ENCODE measurements at regions not wholly inside any gene's neighbourhood (a gene's known extent, or its start where the extent isn't known, plus 50 kb on each side); places are given as distances from the start of the nearest gene placed in this dataset.

DNA sequence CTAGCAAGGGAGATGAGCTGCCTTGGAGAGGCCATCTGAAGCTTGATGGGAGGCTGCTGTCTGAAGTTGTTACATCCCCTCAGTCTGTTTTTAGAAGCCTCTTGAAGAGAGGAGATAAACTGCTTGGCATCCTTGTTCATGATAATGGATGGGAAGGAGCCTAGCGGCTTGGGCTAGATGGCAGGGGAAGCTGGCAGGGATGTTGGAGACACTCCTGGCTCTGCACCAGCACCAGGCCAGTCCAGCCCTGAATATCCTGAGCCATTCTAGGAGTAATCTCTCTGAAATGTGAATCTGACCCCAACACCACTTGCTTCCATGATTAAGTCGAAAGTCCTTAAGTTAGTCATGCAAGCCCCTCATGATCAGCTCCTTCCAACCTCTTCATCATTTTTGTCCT is 310.5 kb downstream of the NSG2 start:
- Histone ChIP-seq H2AFZ (ENCODE audit: low read length) (no peak overlapping the region), H3K23ac (ENCODE audit: insufficient read length) (no peak overlapping the region), H3K4me2 (ENCODE audit: insufficient read depth in 1 of 2, low read depth in 2 of 2, low read length in 2 of 2) (no peak overlapping the region), H3K36me3 (ENCODE audit: control insufficient read depth in 2 of 4, insufficient read depth in 4 of 4, low read length in 3 of 4) (no peaks in the 10 kb centered on the region), H3K14ac (ENCODE audit: insufficient read length) (no peak overlapping the region), H3K4me3 (ENCODE audit: extremely low read depth in 1 of 4, insufficient read depth in 2 of 4, low read depth in 3 of 4, low read length in 4 of 4) (no peak overlapping the region), H2BK20ac (ENCODE audit: low read length) (no peak overlapping the region), H3K27me3 (replicated peaks in 1 of 4; ENCODE audit: control insufficient read depth in 3 of 4, extremely low read depth in 1 of 4, insufficient read depth in 3 of 4, low read length in 3 of 4) (no peaks in the 10 kb centered on the region; a peak in 1 of 7 replicates), H3K9ac (replicated peaks in 1 of 4; ENCODE audit: extremely low read depth in 1 of 4, low read depth in 3 of 4, low read length in 3 of 4) (no peak overlapping the region), H4K20me1 (replicated peaks in 1 of 2; ENCODE audit: control insufficient read depth in 1 of 2, insufficient read depth in 2 of 2, low read length in 2 of 2) (no peaks in the 10 kb centered on the region), H2AK5ac (ENCODE audit: low read depth, low read length) (no peak overlapping the region), H3K23me2 (ENCODE audit: low read depth, low read length) (no peaks in the 10 kb centered on the region), H4K8ac (ENCODE audit: extremely low read depth, insufficient read depth, low read length) (no peak overlapping the region), H2BK120ac (replicated peaks; ENCODE audit: low read depth, low read length) (no peak overlapping the region), H2BK15ac (ENCODE audit: low read length) (no peak overlapping the region), H3K27ac (ENCODE audit: low read depth, low read length) (no peak overlapping the region), H3K79me2 (ENCODE audit: control insufficient read depth in 1 of 2, insufficient read depth in 2 of 2, low read length in 2 of 2) (no peaks in the 10 kb centered on the region), H4K5ac (ENCODE audit: insufficient read length, low read depth, low read length) (no peak overlapping the region), H3K4ac (replicated peaks; ENCODE audit: insufficient read length, low read depth, low read length) (no peak overlapping the region), H3K18ac (ENCODE audit: extremely low read depth, low read length) (no peak overlapping the region), H3K56ac (replicated peaks; ENCODE audit: insufficient read length, low read depth, low read length) (no peak overlapping the region), H3K9me3 (ENCODE audit: insufficient read depth in 2 of 2, low read depth in 1 of 2, low read length in 1 of 2) (no peaks in the 10 kb centered on the region), H2BK12ac (ENCODE audit: low read depth, low read length) (no peak overlapping the region), H2BK5ac (ENCODE audit: low read depth, low read length) (no peak overlapping the region), H3K4me1 (replicated peaks in 1 of 4; ENCODE audit: control insufficient read depth in 3 of 4, insufficient read depth in 4 of 4, low read length in 3 of 4) (no peaks in the 10 kb centered on the region), H3K79me1 (ENCODE audit: low read depth, low read length) (no peaks in the 10 kb centered on the region), H4K91ac (replicated peaks; ENCODE audit: insufficient read length, low read length) (no peak overlapping the region)
- DNase-seq (ENCODE audit: low read depth in 1 of 2, low spot score in 2 of 2): no peak
- FAIRE-seq: no peak
- POLR2A ChIA-PET (ENCODE audit: partially characterized antibody): no interaction called here
- CTCF ChIA-PET (ENCODE audit: partially characterized antibody): interaction anchor here (0.7 to 1.3 kb wide), 2 partner anchors 13 to 370 kb away, joined by 3 to 4 read pairs; no protein-coding TSS in a partner anchor
- 92% methylated on average over 2 of the region's 2 CpGs; no CpG with 5 or more reads in 1 of the 2 experiments for WGBS, 2 experiments (ENCODE audit: extremely low coverage in 1 of 2, insufficient coverage in 1 of 2, insufficient read length in 1 of 2, insufficient replicate concordance in 2 of 2, low coverage in 1 of 2, low lambda C conversion rate in 2 of 2, missing lambda C conversion rate in 1 of 2)
- no peak for TF ChIP-seq NANOG (IDR thresholded peaks at IDR 0.05; ENCODE audit: insufficient read depth, low read depth, low read length, poor library complexity, severe bottlenecking)
- no peak for TF ChIP-seq GTF2F1 (IDR thresholded peaks at IDR 0.05; ENCODE audit: borderline replicate concordance, low read depth, low read length)
- TF ChIP-seq POU5F1 (IDR thresholded peaks at IDR 0.05; ENCODE audit: low read depth, low read length): no peak
- no peak for TF ChIP-seq SP2 (IDR thresholded peaks at IDR 0.05; ENCODE audit: low read length)
- no peak for TF ChIP-seq SRF (IDR thresholded peaks at IDR 0.05; ENCODE audit: low read depth, low read length)
- TF ChIP-seq JUN (IDR thresholded peaks at IDR 0.05; ENCODE audit: low read depth, low read length): no peak
- no peak for TF ChIP-seq SIN3A (conservative IDR thresholded peaks at IDR 0.05 in 1 of 2, IDR thresholded peaks at IDR 0.05 in 1 of 2; ENCODE audit: low read depth in 1 of 2, low read length in 2 of 2)
- no peak for TF ChIP-seq KDM5A (IDR thresholded peaks at IDR 0.05; ENCODE audit: low read length)
